Hematopoietic multipotent progenitor cell treated with erythropoietin and hydrocortisone succinate and interleukin-3 and kit ligand, for 15 days (in vitro differentiated cells): ENCODE measurements at regions not wholly inside any gene's neighbourhood (a gene's known extent, or its start where the extent isn't known, plus 50 kb on each side); places are given as distances from the start of the nearest gene placed in this dataset.
"Not testable (repeated sequence)": the region's sequence is repeated elsewhere in the genome, so short reads cannot be mapped to it uniquely, and the experiment has no call there.

ENCODE experiments used
- DNase-seq: peaks from one replicate; pipeline ENCODE4 v3.0.0-alpha.2; 2015; ENCODE audit warnings: low spot score

DNA sequence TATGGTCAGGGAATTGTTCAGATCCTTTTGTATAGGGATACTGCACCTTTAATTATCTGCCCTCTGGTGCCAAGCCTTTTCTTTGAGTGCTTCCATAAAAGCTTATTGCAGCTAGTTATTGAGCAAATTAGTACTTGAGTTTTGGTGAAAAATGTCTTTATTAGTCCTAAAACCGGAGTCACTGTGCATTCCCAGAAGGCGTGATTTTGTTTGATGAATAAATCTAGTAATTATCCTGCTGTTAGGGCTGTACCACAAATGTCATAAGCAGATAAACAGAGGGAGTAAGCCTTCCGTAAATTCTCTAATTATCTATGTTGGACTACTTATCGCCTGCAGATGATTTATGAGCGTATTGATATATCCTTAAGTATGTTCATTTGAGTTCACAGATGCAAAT lies 620.7 kb upstream of the ARRDC3 start:
- no peak for DNase-seq

DNA sequence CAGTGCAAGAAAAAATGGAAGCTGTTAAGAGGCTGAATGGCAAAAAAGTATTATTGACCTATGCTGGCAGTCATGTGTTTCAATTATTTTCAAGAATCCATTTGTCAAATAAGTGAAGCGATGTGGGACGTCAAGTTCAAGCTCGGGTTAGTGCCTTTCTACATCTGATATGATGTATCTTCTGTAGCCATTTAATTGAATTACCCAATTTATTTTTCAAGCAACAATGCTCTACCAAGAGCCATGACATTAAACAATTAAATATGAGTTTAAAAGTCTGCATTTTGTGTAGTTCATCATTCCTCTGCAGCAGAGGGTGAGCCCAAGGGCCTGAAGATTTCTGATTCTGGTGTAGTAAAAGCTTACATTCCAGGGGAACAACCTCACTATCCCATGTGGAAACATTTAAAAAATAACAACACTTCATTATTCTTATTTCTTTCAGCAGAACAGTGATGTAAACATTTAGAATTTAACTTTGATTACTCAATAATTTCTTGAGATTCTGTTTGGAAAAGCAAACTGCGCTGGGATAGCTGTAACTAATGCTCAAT lies 619.7 kb upstream of the ARRDC3 start:
- DNase-seq: no peak

DNA sequence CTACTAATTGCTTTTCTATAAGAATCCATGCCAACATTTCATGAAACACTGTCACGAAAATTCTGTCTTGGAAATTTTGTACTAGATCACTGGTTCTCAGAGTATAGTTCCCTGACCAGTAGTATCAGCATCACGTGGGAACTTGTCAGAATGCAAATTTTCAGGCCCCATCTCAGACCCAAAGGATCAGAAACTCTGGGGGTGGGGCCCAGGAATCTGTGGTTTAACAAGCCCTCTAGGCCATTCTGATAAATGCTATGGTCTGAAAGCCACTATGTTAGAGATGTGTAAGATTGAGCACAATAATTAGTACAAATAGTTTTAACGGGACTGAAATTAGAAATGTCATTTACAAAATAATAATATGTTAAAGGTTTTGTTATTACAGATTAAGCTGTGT lies 615.7 kb upstream of the ARRDC3 start:
- no peak for DNase-seq

DNA sequence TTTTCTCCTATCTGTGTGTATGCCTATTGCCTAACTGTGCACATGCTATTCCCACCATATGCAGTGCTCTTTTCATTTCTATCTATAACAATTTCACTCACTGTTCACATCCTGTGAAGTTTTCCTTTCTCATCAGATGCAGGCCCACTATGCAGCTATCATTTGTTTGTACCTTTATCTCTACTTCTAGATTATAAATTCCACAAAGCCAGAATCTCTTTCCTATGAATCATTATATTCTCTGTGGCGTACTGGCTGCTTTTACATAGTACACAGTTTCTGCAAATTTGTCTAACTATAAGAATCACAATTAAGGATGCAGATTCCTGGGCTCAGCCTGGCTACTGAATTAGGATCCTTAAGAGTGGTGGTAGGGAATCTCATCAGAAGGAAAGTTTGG lies 600.8 kb upstream of the ARRDC3 start:
- no peak for DNase-seq

DNA sequence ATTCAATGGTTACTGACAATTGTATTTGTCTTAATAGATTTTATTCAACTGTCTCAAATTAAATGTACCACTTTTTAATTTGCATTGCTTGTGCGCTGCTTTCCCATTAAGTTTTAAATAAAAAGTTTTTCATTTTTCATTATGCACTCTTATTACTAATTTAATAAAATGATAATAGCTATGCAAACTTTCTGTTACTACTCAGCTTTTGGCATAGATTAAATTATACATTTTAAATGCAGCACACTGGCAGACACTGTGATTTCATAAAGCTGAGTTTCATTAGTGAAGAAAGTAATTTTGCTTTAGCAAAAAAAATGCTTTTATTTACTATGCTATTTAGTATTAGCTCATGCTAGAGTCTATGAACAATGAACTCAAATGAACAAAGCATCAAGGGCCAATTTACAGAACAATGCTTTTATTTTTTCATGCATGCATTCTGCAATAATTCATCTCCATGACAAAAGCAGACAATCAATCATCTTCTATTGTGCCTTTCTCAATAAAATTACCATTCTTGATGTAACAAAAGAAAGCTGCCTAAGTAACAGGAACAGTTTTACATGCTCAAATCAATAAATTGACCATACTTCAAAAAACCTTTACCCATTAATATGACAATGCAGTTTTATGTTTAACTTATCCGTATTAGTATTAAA lies 595.2 kb upstream of the ARRDC3 start:
- no peak for DNase-seq

DNA sequence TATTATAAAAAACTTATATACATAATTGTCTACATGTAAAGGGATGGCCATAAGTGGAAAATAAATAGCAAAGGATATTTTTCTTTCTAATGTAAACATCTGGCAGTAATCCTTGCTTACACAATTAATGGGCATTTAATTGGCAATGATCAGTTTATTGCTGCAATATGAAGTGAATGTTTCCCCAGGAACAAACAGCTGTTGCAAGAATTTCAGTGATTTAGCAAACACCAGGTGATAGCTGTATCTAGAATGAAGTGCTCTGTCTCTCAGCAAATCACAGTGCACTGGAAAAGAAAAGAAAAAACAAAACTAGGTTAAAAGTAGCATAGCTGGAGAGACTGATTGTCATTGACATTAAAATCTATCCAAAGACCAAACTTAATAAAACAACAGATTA lies 594.5 kb upstream of the ARRDC3 start:
- DNase-seq: no peak

DNA sequence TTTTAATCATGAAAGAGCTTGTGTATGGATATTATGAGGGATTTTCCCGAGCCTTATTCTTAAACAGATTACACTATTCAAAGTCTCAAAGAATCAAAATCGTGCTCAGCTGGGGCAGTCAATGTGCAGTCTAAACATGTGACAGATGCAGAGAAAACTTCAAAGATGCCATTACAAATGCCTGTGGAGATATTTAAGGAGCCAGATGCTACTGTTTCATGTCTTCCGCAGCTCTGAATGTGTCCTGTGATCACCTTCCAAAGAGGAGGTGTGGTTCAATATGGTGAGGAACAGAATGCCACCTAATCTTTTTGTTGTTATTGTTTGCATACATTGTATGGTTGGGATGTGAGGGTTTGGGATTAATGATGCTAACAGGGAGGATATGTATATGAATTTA lies 593.3 kb upstream of the ARRDC3 start:
- no peak for DNase-seq

DNA sequence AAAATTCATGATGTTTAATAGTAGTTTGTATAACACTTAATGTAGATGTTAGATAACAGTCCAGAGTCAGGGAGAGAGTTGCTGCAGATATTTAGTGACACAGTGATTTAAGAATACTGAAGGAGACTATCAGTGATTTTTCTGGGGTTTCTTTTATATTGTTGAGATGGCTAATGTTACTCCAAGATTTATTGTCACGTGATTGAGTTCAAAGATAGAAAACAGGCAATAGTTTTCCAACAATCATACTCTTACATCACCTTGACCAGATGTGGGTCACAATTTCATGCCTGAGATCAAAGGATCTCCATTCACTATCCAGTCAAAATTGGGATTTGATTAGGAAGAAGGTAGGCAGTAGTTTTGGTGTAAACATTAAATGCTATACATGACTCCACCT lies 580.0 kb upstream of the ARRDC3 start:
- DNase-seq: no peak

DNA sequence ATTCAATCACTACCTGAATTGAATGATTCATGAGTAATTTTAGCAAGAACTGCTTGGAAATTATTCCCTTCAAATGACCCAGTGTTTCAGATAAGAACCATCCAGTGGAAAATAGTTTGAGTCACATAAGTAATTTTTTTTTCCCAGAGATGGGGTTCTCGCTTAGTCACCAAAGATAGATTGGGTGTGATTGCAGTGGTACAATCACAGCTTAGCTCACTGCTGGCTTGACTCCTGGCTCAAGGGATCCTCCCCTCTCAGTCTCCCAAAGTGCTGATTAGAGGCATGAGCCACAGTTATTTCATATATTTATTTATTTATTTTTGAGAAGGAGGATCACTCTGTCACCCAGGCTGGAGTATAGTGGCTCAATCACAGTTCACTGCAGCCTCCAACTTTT lies 574.5 kb upstream of the ARRDC3 start:
- no peak for DNase-seq

DNA sequence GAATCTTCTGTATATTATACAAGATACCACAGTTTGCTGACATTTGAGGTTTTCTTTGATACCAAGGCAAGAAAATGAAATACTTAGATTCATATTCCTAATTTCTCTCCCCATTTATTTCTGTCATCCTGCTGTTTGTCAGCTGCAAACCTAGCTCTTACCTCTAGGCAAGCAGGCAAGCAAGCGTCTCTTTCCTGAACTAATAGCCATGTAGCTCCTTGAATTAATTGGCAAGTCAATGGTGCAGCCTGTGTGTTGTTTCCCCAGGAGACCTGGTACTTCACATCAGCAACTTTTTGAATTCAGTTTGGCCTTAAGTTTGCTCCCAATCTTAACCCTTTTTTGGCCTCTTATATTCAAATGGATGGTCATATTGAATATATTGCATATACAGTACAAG lies 573.6 kb upstream of the ARRDC3 start:
- no peak for DNase-seq

DNA sequence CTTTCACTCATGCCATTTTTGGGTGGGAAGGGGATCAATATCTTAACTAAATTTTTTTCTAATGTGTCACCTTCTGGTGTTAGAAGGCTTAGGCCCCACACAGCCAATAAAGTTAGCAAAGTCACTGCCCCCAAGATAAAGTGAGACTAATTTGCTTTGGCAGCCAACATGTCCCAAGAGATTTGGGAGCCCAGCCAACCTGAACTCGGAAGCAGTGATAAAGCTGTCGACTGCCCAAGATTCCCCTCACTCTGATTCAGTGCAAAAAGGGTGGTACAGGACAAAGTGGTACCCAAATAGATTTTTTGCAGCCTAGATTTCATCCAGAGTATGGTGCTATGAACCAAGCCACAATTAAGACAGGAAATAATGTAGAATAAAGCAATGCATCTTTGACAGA lies 572.5 kb upstream of the ARRDC3 start:
- no peak for DNase-seq

DNA sequence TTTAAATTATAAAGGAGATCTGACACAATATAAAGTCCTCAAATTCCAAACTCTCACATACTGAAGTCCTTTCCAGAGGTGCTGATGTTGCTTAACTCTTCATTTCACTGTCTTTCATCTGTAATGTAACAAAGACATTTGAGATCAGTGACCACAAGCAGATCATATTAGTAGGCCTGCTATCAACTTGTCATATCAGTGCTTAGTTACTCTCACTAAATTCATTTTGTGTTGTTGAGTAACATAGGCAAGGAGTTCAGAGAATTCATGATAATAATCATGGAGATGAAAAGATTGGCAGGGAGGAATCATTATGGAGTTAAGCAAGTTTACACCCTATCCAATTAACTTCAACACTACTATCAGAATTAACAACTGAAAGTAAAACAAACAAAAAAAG lies 571.0 kb upstream of the ARRDC3 start:
- no peak for DNase-seq

DNA sequence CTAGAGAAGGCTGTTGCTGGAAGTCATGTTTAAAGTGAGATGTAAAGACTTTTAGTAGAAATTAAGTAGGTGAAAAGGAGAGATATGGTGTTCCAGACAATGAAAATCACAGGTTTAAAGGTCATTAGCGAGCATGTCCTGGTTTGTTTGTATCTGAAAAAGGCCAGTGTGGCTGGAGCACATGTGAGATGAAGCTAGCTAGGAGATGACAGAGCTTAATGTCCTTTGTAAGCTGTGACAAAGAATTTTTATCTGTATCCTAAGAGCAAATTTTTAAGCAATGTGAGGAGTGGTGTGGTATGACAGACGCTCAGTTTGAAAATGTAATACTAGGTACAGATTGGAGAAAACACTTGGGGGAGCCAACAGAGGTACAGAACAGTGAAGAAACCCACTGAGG lies 567.2 kb upstream of the ARRDC3 start:
- no peak for DNase-seq

DNA sequence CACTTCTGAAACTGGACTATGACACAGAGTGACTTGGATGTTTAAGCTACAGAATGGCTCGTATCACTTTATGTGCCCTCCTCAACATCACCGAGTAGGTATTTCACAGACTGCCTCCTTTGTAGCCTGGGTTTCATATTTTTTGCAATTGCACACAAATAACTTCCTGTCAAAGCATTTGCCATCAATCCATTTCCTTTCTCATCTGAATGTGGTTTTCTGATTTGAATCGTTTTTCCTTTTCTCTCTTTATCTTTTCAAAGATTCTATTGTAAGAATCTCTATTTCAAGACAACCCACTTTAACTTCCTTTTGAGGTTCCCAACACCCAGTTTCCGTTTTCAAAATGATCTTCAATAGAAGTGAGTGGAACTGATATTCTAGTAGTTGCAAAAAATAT lies 563.8 kb upstream of the ARRDC3 start:
- DNase-seq: no peak

DNA sequence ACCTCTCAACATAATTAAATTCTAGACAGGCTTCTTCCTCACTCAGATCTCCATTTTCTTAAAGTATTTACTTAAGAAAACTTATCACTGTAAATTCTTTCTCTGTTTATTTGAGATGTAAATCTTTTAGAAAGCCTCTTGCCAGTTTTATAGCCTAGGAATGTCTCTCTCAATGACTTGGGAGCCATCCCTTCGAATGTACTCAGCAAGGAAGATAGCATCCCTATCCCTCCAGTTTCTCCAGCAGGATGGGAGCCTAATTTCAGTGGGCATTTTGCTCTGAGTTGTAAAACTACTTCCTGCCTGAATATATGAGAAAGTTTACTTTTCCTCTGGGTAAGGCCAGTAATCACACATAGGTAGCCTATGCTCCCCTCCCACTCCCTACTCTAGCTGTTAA lies 558.5 kb upstream of the ARRDC3 start:
- no peak for DNase-seq

DNA sequence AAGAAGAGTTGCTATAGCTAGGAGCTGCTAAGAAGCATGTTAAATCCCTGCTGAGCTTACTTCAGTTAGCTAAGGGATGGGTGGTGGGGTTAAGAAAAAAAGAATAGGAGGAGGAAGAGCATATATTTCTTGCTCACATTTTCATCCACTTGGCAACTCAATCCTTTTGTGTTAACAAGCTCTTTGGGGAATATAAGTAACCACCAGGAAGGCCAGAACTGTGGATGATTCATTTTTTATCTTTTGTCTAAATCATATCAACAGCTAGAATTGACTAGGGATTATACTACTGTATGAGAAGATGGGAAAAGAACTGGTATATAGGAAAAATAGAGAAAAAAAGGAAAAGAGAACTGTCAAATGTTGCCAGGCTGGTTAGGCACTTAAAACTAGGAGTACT lies 555.3 kb upstream of the ARRDC3 start:
- DNase-seq: no peak

DNA sequence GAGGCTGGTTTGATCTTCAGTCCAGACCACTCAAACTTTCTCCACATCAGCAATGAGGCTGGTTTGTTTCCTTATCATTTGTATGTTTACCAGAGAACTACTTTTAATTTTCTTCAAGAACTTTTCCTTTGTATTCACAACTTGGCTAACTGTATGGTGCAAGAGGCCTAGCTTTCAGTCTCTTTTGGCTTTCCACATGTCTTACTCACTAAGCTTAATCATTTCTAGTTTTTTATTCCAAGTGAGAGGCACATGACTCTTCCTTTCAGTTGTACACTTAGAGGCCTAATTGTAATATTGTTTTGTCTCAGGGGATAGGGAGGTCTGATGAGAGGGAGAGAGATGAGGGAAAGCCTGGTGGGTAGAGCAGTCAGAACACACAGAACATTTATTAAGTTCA lies 554.0 kb upstream of the ARRDC3 start:
- DNase-seq: no peak

DNA sequence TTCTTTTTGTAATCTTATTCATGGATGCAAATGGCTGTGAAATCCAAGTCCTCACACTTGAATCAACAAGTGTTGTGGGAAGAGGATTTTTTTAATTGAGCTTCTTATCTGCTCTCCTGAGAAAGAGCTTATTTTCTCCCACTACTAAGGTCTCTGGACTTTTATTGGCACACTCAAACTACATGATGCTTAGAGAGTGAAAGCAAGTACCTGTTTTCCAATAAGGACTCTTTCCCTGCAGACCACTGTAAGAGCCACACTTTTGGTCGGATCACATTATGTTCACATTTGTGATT lies 546.4 kb upstream of the ARRDC3 start:
- DNase-seq: no peak

DNA sequence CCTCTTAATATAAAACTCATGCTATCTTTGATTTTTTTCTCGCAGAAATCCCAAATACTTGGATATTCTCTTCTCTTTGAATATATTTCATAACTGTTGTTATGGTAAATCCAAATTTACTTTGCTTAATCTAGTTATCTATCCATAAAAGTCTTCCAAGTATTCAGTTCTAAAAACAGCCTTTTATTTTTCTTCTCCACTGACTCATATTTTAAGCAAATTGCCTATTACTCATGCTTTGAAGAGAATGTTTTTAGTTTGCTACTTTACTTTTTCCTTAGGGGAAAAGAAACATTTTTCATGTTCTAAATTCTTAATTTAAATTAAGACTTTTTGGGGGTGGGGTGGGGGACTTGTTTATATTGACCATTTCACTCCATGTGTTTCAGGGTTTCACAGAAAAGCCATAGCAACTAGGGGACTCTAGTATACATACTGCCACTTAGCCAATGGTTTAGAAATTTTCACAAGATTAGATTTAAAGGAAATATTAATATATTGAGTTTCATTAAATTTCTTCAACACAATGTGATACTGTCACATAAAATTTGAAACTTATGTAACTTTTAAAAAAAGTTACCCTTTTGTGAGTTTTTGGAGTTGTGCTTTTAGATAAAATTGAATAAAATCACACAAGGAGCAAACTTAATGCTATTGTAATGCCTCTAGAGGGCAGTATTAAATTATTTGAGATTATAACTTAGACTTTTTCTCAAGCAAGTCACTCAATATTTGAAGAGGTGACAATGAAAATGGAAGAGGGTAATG lies 545.8 kb upstream of the ARRDC3 start:
- no peak for DNase-seq

DNA sequence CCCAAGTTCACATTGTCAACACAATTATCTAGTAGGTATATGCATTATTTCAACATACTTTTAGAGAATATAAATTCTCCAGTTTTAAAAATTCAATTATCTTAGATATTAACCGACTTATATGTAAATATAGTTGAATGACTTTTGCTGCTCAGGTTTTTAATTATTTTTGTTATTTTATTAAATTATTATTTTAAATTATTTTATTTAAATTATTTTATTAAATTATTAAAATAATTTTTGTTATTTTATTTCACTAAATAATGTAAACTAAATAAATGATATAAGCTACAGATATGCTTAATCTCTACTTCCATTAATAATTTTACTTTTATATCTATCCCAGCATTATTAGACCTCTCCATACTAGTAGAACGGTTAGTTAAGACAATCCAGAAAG lies 544.3 kb upstream of the ARRDC3 start:
- no peak for DNase-seq

DNA sequence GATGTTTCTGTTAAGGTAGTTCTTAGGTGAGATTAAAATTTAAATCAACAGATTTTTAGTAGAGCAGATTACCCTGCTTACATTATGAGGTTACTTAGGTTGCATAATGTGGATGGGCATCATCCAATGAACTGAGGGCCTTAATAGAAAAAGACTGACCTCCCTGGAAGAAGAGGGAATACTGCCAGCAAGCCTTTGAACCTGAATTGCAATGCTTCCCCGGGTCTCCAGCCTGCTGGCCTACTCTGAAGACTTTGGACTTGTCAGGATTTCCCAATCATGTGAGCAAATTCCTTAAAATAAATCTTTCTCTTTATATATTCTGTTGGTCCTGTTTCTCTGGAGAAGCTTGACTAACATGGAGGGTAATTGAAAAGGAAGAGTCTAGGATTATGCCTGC lies 542.1 kb upstream of the ARRDC3 start:
- DNase-seq: no peak

DNA sequence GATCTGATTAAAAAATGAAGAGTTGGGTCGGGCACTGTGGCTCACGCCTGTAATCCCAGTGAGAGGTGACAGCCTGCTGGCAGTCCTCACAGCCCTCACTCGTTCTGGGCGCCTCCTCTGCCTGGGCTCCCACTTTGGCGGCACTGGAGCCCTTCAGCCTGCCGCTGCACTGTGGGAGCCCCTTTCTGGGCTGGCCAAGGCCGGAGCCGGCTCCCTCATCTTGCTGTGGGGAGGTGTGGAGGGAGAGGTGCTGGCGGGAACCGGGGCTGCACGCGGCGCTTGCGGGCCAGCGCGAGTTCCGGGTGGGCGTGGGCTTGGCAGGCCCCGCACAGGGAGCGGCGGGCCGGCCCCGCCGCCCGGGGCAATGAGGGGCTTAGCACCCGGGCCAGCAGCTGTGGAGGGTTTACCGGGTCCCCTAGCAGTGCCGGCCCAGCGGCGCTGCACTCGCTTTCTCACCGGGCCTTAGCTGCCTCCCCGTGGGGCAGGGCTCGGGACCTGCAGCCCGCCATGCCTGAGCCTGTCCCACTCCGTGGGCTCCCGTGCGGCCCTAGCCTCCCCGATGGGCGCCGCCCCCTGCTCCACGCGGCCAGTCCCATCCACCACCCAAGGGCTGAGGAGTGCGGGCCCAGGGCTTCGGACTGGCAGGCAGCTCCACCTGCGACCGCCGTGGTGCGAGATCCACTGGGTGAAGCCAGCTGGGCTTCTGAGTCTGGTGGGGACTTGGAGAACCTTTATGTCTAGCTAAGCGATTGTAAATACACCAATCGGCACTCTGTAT lies 534.1 kb upstream of the ARRDC3 start:
- not testable (repeated sequence) for DNase-seq

DNA sequence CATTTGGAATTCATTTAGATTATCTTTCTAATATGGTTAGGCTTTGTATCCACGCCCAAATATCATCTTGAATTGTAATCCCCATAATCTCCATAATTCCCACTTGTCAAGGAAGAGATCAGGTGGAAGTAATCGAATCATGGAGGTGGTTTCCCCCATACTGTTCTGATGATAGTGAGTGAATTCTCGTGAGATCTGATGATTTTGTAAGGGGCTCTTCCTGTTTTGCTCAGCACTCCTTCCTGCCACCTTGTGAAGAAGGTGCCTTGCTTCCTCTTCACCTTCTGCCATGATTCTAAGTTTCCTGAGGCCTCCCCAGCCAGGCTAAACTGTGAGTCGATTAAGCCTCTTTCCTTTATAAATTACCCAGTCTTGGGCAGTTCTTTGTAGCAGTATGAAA lies 527.5 kb upstream of the ARRDC3 start:
- DNase-seq: no peak
